CD4-positive, alpha-beta T cell (primary cell): ENCODE measurements at regions not wholly inside any gene's neighbourhood (a gene's known extent, or its start where the extent isn't known, plus 50 kb on each side); places are given as distances from the start of the nearest gene placed in this dataset.

Experiments used
- ATAC-seq: fragments of 200-7000 bp; cut with Tn5 transposase; one replicate; pipeline ENCODE4 v1.10.0; 2022; ENCODE audit warnings: mild to moderate bottlenecking; ENCODE audit not compliant: poor library complexity
- CTCF ChIA-PET: fragments of 350-600 bp; sonication (Branson Sonifier 250); formaldehyde crosslinking; loops from one replicate; lab custom pipeline; 2021; ENCODE audit warnings: antibody characterized with exemption, inconsistent platforms; lab: Charles Lee
- POLR2A ChIA-PET: fragments of 350-600 bp; sonication (Branson Sonifier 250); formaldehyde crosslinking; loops from one replicate; lab custom pipeline; 2021; ENCODE audit warnings: antibody characterized with exemption, inconsistent platforms; lab: Charles Lee
- DNase-seq, 14 experiments: peaks; one replicate each; pipeline ENCODE4 v3.0.0-alpha.2; 2013 to 2020; ENCODE audit warnings: mixed read lengths in 2 of 14
- H3K27ac ChIP-seq, 2 donors: one replicate each; pipeline versions ENCODE4 v1.5.1 to v1.7.0; 2013; ENCODE audit warnings: low read length in 2 of 2, low read depth in 1 of 2, mild to moderate bottlenecking in 1 of 2
- H3K27me3 ChIP-seq, 2 experiments: 1 replicate in 1 of 2; 2 replicates in 1 of 2; pipeline versions ENCODE4 v1.6.1 to v1.7.0; 2013; ENCODE audit warnings: low read length in 2 of 2, control low read depth in 1 of 2, mild to moderate bottlenecking in 1 of 2, moderate library complexity in 1 of 2; ENCODE audit not compliant: insufficient read depth in 2 of 2, control insufficient read depth in 1 of 2
- H3K36me3 ChIP-seq: one replicate; pipeline ENCODE4 v1.6.1; 2013; ENCODE audit warnings: low read length, control low read depth; ENCODE audit not compliant: insufficient read depth
- H3K4me1 ChIP-seq: one replicate; pipeline ENCODE4 v1.6.1; 2013; ENCODE audit warnings: low read length, control low read depth; ENCODE audit not compliant: insufficient read depth
- H3K4me3 ChIP-seq: one replicate; pipeline ENCODE4 v1.5.1; 2013; ENCODE audit warnings: mild to moderate bottlenecking, low read length, moderate library complexity
- H3K9me3 ChIP-seq, 2 experiments: 1 replicate in 1 of 2; 2 replicates in 1 of 2; pipeline versions ENCODE4 v1.6.1 to v1.7.0; 2013; ENCODE audit warnings: low read length in 2 of 2, mild to moderate bottlenecking in 2 of 2, control low read depth in 1 of 2, moderate library complexity in 1 of 2; ENCODE audit not compliant: control insufficient read depth in 1 of 2, insufficient read depth in 1 of 2
- H3K27ac Mint-ChIP-seq: one replicate; pipeline ENCODE4 v1.8.0; 2020; ENCODE audit warnings: mixed read lengths
- H3K27me3 Mint-ChIP-seq: one replicate; pipeline ENCODE4 v1.8.0; 2021; ENCODE audit warnings: mixed read lengths
- H3K36me3 Mint-ChIP-seq: one replicate; pipeline ENCODE4 v1.8.0; 2021; ENCODE audit warnings: low read depth, mixed read lengths
- H3K4me1 Mint-ChIP-seq: one replicate; pipeline ENCODE4 v1.8.0; 2021; ENCODE audit warnings: low read depth, mixed read lengths
- H3K4me3 Mint-ChIP-seq: one replicate; pipeline ENCODE4 v1.8.0; 2020; ENCODE audit warnings: mild to moderate bottlenecking, mixed read lengths
- H3K9me3 Mint-ChIP-seq: one replicate; pipeline ENCODE4 v1.8.0; 2020; ENCODE audit warnings: mixed read lengths
- intact Hi-C, 2 experiments: fragments of 100-400 bp; cut with DNase I in 1 of 2; cut with micrococcal nuclease in 1 of 2; formaldehyde crosslinking; loops; one replicate each; pipeline versions ENCODE4 v1.15.1 to v1.9.0; 2023 to 2025; cut with DNase I, micrococcal nuclease
- TF ChIP-seq, protein P1 (sequence below): fragments of 200-600 bp; IDR thresholded peaks from one replicate; pipeline ENCODE4 v1.8.0; 2022; ENCODE audit warnings: antibody characterized with exemption, mild to moderate bottlenecking

GRCh38 chr14:100665511-100666032, 61.1 kb upstream of the DLK1 start:
- Histone ChIP-seq H3K36me3 (no peaks in the 10 kb centered on the region), H3K27ac (no peak overlapping the region), H3K4me3 (no peak overlapping the region), H3K27me3 (peaks cover 0 to 2% of the 10 kb centered on the region in 2 experiments), H3K9me3 (peaks cover 0 to 11% of the 10 kb centered on the region in 2 experiments), H3K4me1 (peaks cover 3% of the 10 kb centered on the region)
- no peak for ATAC-seq
- TF ChIP-seq, protein P1, sequence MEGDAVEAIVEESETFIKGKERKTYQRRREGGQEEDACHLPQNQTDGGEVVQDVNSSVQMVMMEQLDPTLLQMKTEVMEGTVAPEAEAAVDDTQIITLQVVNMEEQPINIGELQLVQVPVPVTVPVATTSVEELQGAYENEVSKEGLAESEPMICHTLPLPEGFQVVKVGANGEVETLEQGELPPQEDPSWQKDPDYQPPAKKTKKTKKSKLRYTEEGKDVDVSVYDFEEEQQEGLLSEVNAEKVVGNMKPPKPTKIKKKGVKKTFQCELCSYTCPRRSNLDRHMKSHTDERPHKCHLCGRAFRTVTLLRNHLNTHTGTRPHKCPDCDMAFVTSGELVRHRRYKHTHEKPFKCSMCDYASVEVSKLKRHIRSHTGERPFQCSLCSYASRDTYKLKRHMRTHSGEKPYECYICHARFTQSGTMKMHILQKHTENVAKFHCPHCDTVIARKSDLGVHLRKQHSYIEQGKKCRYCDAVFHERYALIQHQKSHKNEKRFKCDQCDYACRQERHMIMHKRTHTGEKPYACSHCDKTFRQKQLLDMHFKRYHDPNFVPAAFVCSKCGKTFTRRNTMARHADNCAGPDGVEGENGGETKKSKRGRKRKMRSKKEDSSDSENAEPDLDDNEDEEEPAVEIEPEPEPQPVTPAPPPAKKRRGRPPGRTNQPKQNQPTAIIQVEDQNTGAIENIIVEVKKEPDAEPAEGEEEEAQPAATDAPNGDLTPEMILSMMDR: no peak
- CTCF ChIA-PET: no interaction called here
- Mint-ChIP-seq H3K4me3 (no peak overlapping the region), H3K4me1 (no peaks in the 10 kb centered on the region), H3K9me3 (no peaks in the 10 kb centered on the region), H3K27me3 (peaks cover 24% of the 10 kb centered on the region), H3K36me3 (no peaks in the 10 kb centered on the region), H3K27ac (no peak overlapping the region)
- no peak for DNase-seq
- intact Hi-C loops: no loop called here
- POLR2A ChIA-PET: no interaction called here

DNA sequence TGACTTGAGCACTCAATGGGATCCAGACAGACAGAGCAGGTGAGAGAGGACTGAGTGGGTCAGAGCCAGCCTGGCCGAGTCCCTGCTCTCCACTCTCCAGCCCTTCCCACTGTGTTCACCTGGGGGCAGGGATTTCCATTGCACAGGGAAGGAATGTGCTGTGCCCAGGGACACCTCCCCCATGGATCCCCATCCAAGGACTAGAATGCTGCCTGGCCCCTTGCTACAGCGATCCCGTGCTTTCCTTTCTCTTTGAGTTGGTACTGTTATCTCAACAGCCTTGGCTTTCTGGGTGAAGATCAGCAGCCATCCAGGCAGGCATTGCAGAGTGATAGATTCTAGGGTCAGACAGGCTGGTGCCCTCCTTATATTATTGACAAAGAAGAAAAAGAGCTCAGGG, 60.3 kb upstream of the DLK1 start:
- H3K4me1 Mint-ChIP-seq: no peaks in the 10 kb centered on the region
- Histone ChIP-seq H3K27me3 (peaks cover 0 to 2% of the 10 kb centered on the region in 2 experiments), H3K9me3 (peaks cover 0 to 11% of the 10 kb centered on the region in 2 experiments), H3K36me3 (no peaks in the 10 kb centered on the region), H3K4me1 (peaks cover 3% of the 10 kb centered on the region), H3K4me3 (no peak overlapping the region), H3K27ac (no peak overlapping the region)
- no peak for ATAC-seq
- no peaks in the 10 kb centered on the region for H3K9me3 Mint-ChIP-seq
- H3K27ac Mint-ChIP-seq: no peak overlapping the region
- CTCF ChIA-PET: no interaction called here
- intact Hi-C loops: no loop called here
- no peak for DNase-seq
- POLR2A ChIA-PET: no interaction called here
- TF ChIP-seq, protein P1: no peak
- no peaks in the 10 kb centered on the region for H3K36me3 Mint-ChIP-seq
- peaks cover 30% of the 10 kb centered on the region for H3K27me3 Mint-ChIP-seq
- H3K4me3 Mint-ChIP-seq: no peak overlapping the region

GRCh38 chr14:100666851-100667250, 59.8 kb upstream of the DLK1 start:
- CTCF ChIA-PET: no interaction called here
- peaks cover 0 to 11% of the 10 kb centered on the region in 2 experiments for H3K9me3 ChIP-seq

More at GRCh38 chr14:100666851-100667250, 59.8 kb upstream of the DLK1 start:
- Mint-ChIP-seq H3K4me3 (no peak overlapping the region), H3K27me3 (peaks cover 34% of the 10 kb centered on the region), H3K27ac (no peak overlapping the region), H3K9me3 (no peaks in the 10 kb centered on the region), H3K4me1 (no peaks in the 10 kb centered on the region), H3K36me3 (no peaks in the 10 kb centered on the region)
- no peaks in the 10 kb centered on the region for H3K36me3 ChIP-seq
- H3K4me3 ChIP-seq: no peak overlapping the region
- DNase-seq (no peak), ATAC-seq (no peak)
- TF ChIP-seq, protein P1: no peak
- H3K4me1 ChIP-seq: peaks cover 3% of the 10 kb centered on the region
- peaks cover 2% of the 10 kb centered on the region in 2 experiments for H3K27me3 ChIP-seq
- intact Hi-C loops: no loop called here
- no peak overlapping the region for H3K27ac ChIP-seq
- POLR2A ChIA-PET: no interaction called here
